Right lobe of liver (tissue), 6 donors: ENCODE measurements at regions not wholly inside any gene's neighbourhood (a gene's known extent, or its start where the extent isn't known, plus 50 kb on each side); places are given as distances from the start of the nearest gene placed in this dataset.
A peak's percentile ranks its signal among the peaks of the same experiment; 100 is the strongest.

Source experiments
- ATAC-seq, 4 donors: fragments of 200-7000 bp; cut with Tn5 transposase; one replicate each; pipeline ENCODE4 v1.9.1; 2020; ENCODE audit warnings: mild to moderate bottlenecking in 4 of 4, moderate library complexity in 4 of 4
- DNase-seq, 3 donors: peaks; one replicate each; pipeline ENCODE4 v3.0.0-alpha.2; 2020
- H3K27ac ChIP-seq, 3 donors: fragments of 200-600 bp; one replicate each; pipeline ENCODE4 v1.8.0; 2022
- H3K27me3 ChIP-seq, 2 donors: fragments of 200-600 bp; one replicate each; pipeline ENCODE4 v1.8.0; 2022
- H3K36me3 ChIP-seq, 4 donors: fragments of 200-600 bp; sonication (generic) in 1 of 4; one replicate each; pipeline versions ENCODE4 v1.5.1 to v1.8.0; 2017 to 2022; ENCODE audit warnings: control low read depth in 1 of 4
- H3K4me1 ChIP-seq, 4 donors: fragments of 200-600 bp; sonication (generic) in 1 of 4; one replicate each; pipeline versions ENCODE4 v1.5.1 to v1.8.0; 2017 to 2022; ENCODE audit warnings: control low read depth in 1 of 4
- H3K4me3 ChIP-seq, 3 donors: fragments of 200-600 bp; one replicate each; pipeline ENCODE4 v1.8.0; 2022
- H3K9me3 ChIP-seq, 4 donors: fragments of 200-600 bp; sonication (generic) in 1 of 4; one replicate each; pipeline versions ENCODE4 v1.5.1 to v1.8.0; 2017 to 2022; ENCODE audit warnings: control low read depth in 1 of 4
- CTCF ChIP-seq, 4 donors: fragments of 200-600 bp in 3 of 4; fragments of 450-650 bp in 1 of 4; IDR thresholded peaks; one replicate each; pipeline versions ENCODE4 v1.5.1 to v1.8.0; 2016 to 2022; ENCODE audit warnings: antibody characterized with exemption in 4 of 4, mild to moderate bottlenecking in 2 of 4
- POLR2A ChIP-seq: fragments of 450-650 bp; IDR thresholded peaks from one replicate; pipeline ENCODE4 v1.6.1; 2017; ENCODE audit warnings: antibody characterized with exemption, mild to moderate bottlenecking
- WGBS: methylation state at CpG from one replicate; pipeline ENCODE4 v1.1.6; 2018; ENCODE audit warnings: low coverage, low lambda C conversion rate; ENCODE audit not compliant: insufficient coverage; ENCODE audit errors: missing lambda C conversion rate; 5-methylcytosine and 5-hydroxymethylcytosine counted together
- intact Hi-C, 2 donors: fragments of 100-400 bp; cut with DNase I; formaldehyde crosslinking; loops; one replicate each; pipeline versions ENCODE4 v1.11.2 to v1.14.1; 2022
- donor health status: DM: no; HTN: yes; CAD: no.
- donor health status: DM: no; HTN: no; CAD: no.
- donor health status: DM: no; HTN: no; CAD: no.
- donor health status: DM: no; HTN: yes; CAD: no.
- donor health status: DM: no; HTN: yes; CAD: no.

- DNase-seq (no peak), ATAC-seq (peak; percentile 41 to 84 (median 64))
- TF ChIP-seq CTCF (IDR thresholded peaks at IDR 0.05) (no peak), POLR2A (no peak)
- intact Hi-C loops: no loop called here
- Histone ChIP-seq H3K9me3 (no peaks in the 10 kb centered on the region), H3K4me3 (no peak overlapping the region), H3K27ac (no peak overlapping the region), H3K36me3 (no peaks in the 10 kb centered on the region), H3K27me3 (no peaks in the 10 kb centered on the region), H3K4me1 (no peaks in the 10 kb centered on the region)
- WGBS: 37% methylated on average over 5 of the region's 5 CpGs
Observed at GRCh38 chr12:58725400-58726105, 194.8 kb downstream of the LRIG3 start.

GRCh38 chr12:58727521-58727920 is 192.8 kb downstream of the LRIG3 start:
- Histone ChIP-seq H3K4me3 (no peak overlapping the region), H3K36me3 (no peaks in the 10 kb centered on the region), H3K27me3 (no peaks in the 10 kb centered on the region), H3K4me1 (no peaks in the 10 kb centered on the region), H3K27ac (no peak overlapping the region), H3K9me3 (no peaks in the 10 kb centered on the region)
- TF ChIP-seq POLR2A: no peak
- TF ChIP-seq CTCF (IDR thresholded peaks at IDR 0.05): no peak
- peak in 1 of 4 donors; percentile 26 for ATAC-seq
- no peak for DNase-seq
- 51% methylated on average over 6 of the region's 6 CpGs for WGBS
- intact Hi-C loops: no loop called here

- no peaks in the 10 kb centered on the region for H3K4me1 ChIP-seq
- no peaks in the 10 kb centered on the region for H3K27me3 ChIP-seq
- intact Hi-C loops: no loop called here
- TF ChIP-seq CTCF (IDR thresholded peaks at IDR 0.05) (no peak), POLR2A (no peak)
- H3K9me3 ChIP-seq: no peaks in the 10 kb centered on the region
- DNase-seq: no peak
- no peak overlapping the region for H3K4me3 ChIP-seq
- H3K27ac ChIP-seq: no peak overlapping the region
- ATAC-seq: no peak
- 33% methylated on average over 1 of the region's 1 CpG for WGBS
- H3K36me3 ChIP-seq: no peaks in the 10 kb centered on the region
Observed at GRCh38 chr12:58728397-58728796, 191.9 kb downstream of the LRIG3 start.

- ATAC-seq: no peak
- TF ChIP-seq CTCF (IDR thresholded peaks at IDR 0.05) (no peak), POLR2A (no peak)
- no peak overlapping the region for H3K27ac ChIP-seq
Observed at GRCh38 chr12:58731096-58731495, 189.2 kb downstream of the LRIG3 start.

DNA sequence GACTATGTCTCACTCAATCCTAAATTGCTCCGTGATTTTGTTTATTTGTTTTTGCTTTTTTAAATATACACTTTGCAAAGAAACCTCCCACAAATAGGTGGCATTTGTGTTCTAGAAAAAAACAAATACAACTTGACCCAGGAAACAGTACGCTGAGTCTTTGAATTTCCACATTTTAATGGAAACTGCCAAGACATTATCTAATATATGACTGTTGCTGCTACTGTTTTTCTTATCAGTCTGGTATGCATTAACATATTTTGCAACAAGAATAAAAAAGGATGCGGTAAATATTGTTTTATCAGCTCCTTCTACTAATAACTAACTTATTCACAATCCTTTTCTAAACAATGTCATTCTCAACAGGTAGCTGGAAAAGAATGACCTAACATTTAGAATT is 187.4 kb downstream of the LRIG3 start:
- no peaks in the 10 kb centered on the region for H3K4me1 ChIP-seq
- ATAC-seq: peak in 3 of 4 donors; percentile 25 to 59 (median 25)
- no peak for TF ChIP-seq POLR2A
- no peak for TF ChIP-seq CTCF (IDR thresholded peaks at IDR 0.05)
- intact Hi-C loops: no loop called here
- no peak overlapping the region for H3K27ac ChIP-seq
- H3K4me3 ChIP-seq: no peak overlapping the region
- H3K27me3 ChIP-seq: no peaks in the 10 kb centered on the region
- H3K36me3 ChIP-seq: no peaks in the 10 kb centered on the region
- no peaks in the 10 kb centered on the region for H3K9me3 ChIP-seq
- no peak for DNase-seq
- WGBS: 14% methylated on average over 3 of the region's 3 CpGs

More at GRCh38 chr12:58731096-58731495, 189.2 kb downstream of the LRIG3 start:
- DNase-seq: no peak
- Histone ChIP-seq H3K27me3 (no peaks in the 10 kb centered on the region), H3K4me3 (no peak overlapping the region), H3K36me3 (no peaks in the 10 kb centered on the region), H3K9me3 (no peaks in the 10 kb centered on the region), H3K4me1 (no peaks in the 10 kb centered on the region)
- intact Hi-C loops: no loop called here
